Thyroid gland (tissue), 4 donors: ENCODE measurements at regions not wholly inside any gene's neighbourhood (a gene's known extent, or its start where the extent isn't known, plus 50 kb on each side); places are given as distances from the start of the nearest gene placed in this dataset.
"Not testable (repeated sequence)": the region's sequence is repeated elsewhere in the genome, so short reads cannot be mapped to it uniquely, and the experiment has no call there.

Experiments
- DNase-seq, 2 donors: peaks; one replicate each; pipeline ENCODE4 v3.0.0-alpha.2; 2019
- H3K27ac ChIP-seq, 3 donors: fragments of 200-600 bp; sonication (generic); 1 replicate in 2 of 3; 2 replicates in 1 of 3; pipeline ENCODE4 v1.5.1; 2016 to 2019; ENCODE audit warnings: mild to moderate bottlenecking in 1 of 3, moderate library complexity in 1 of 3
- H3K27me3 ChIP-seq: fragments of 200-600 bp; sonication (generic); one replicate; pipeline ENCODE4 v1.5.1; 2019
- H3K36me3 ChIP-seq, 2 donors: fragments of 200-600 bp; sonication (generic); one replicate each; pipeline ENCODE4 v1.5.1; 2016 to 2019
- H3K4me1 ChIP-seq, 2 donors: fragments of 200-600 bp; sonication (generic); one replicate each; pipeline ENCODE4 v1.5.1; 2017 to 2019
- H3K4me3 ChIP-seq, 3 donors: fragments of 200-600 bp; sonication (generic); replicated peaks in 1 of 3; 1 replicate in 2 of 3; 2 replicates in 1 of 3; pipeline ENCODE4 v1.5.1; 2016; ENCODE audit warnings: mild to moderate bottlenecking in 1 of 3
- H3K9me3 ChIP-seq: fragments of 200-600 bp; sonication (generic); one replicate; pipeline ENCODE4 v1.5.1; 2017
- POLR2A ChIP-seq, 2 donors: fragments of 450-650 bp; IDR thresholded peaks; one replicate each; pipeline ENCODE4 v1.6.1; 2017; ENCODE audit warnings: antibody characterized with exemption in 2 of 2, mild to moderate bottlenecking in 2 of 2, moderate library complexity in 1 of 2
- WGBS, 2 donors: methylation state at CpG; one replicate each; pipeline ENCODE4 v1.1.5; 2017; 5-methylcytosine and 5-hydroxymethylcytosine counted together
- intact Hi-C: fragments of 100-400 bp; cut with DNase I; formaldehyde crosslinking; loops from one replicate; pipeline ENCODE4 v1.15.1; 2023
- TF ChIP-seq, protein P1 (sequence below), 6 experiments: fragments of 200-600 bp in 3 of 6; fragments of 450-650 bp in 3 of 6; sonication (generic) in 3 of 6; IDR thresholded peaks; one replicate each; pipeline ENCODE4 v1.5.1; 2016 to 2019; ENCODE audit warnings: antibody characterized with exemption in 6 of 6, mild to moderate bottlenecking in 2 of 6, inconsistent platforms in 1 of 6, moderate library complexity in 1 of 6

DNA sequence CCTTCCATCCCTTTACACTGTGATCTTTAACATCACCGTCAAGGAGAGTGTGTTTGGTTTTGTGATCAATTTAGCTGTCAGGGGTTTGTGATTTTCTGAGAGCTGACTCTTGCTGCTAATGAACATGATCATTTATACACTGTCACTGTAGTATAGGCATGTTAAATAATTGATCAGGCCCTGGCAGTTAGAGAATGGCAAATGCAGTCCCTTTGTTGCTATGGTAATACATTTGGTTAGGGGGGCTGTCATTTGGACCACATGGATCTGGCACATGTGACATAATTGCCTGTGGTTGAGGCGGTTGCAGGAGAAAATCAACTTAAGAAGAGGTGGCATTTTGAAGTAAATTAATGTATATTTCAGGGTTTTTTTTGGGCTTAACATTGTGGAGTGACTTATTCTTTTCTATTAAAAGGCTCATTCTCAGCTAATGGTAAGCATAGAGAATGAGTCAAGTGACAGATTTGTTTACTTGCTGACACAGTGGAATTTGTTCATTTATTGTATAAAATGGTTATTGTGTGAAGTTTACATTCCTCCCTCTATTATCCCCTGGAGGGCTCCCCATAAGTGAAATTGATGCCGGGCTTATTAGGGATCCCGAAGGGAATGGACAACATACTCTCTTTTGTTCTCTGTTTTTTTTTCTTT is 114.0 kb downstream of the FHIP1A start:
- no peaks in the 10 kb centered on the region for H3K27me3 ChIP-seq
- H3K4me1 ChIP-seq, result peaks cover 23 to 24% of the 10 kb centered on the region in 2 donors
- no peak for DNase-seq
- TF ChIP-seq POLR2A (IDR thresholded peaks at IDR 0.05), result no peak
- TF ChIP-seq, protein P1, sequence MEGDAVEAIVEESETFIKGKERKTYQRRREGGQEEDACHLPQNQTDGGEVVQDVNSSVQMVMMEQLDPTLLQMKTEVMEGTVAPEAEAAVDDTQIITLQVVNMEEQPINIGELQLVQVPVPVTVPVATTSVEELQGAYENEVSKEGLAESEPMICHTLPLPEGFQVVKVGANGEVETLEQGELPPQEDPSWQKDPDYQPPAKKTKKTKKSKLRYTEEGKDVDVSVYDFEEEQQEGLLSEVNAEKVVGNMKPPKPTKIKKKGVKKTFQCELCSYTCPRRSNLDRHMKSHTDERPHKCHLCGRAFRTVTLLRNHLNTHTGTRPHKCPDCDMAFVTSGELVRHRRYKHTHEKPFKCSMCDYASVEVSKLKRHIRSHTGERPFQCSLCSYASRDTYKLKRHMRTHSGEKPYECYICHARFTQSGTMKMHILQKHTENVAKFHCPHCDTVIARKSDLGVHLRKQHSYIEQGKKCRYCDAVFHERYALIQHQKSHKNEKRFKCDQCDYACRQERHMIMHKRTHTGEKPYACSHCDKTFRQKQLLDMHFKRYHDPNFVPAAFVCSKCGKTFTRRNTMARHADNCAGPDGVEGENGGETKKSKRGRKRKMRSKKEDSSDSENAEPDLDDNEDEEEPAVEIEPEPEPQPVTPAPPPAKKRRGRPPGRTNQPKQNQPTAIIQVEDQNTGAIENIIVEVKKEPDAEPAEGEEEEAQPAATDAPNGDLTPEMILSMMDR (IDR thresholded peaks at IDR 0.05), result no peak
- 65 to 66% methylated on average over 4 of the region's 4 CpGs for WGBS, 2 donors
- no peak overlapping the region for H3K4me3 ChIP-seq
- no peaks in the 10 kb centered on the region for H3K36me3 ChIP-seq
- H3K9me3 ChIP-seq, result no peaks in the 10 kb centered on the region
- peak overlapping the region in 1 of 3 donors; percentile 60 for H3K27ac ChIP-seq
- intact Hi-C loops, result no loop called here

DNA sequence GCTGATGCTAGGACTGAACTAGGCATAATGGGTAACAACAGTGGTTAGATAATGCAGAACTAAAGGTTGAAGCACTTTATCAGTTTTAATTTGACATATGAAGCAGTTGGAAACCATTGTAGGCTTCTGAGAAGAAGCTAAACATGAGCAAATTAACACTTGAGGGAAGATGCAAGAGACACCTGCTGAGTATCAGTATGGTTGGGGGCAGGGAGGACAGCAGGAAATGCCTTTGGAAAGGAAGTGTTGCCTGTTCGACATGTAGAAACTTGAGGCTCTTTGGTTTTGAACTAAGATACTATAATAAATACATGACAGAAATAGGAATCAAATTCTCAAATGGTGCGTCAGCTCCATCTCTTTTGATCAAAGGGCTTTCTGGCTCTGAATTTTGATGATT is 115.6 kb downstream of the FHIP1A start:
- intact Hi-C loops, result no loop called here
- DNase-seq, result no peak
- H3K9me3 ChIP-seq, result no peaks in the 10 kb centered on the region
- WGBS, 2 donors, result 77 to 81% methylated on average over 2 of the region's 2 CpGs
- H3K36me3 ChIP-seq, result no peaks in the 10 kb centered on the region
- H3K27ac ChIP-seq, result no peak overlapping the region
- H3K4me3 ChIP-seq, result no peak overlapping the region
- TF ChIP-seq POLR2A (IDR thresholded peaks at IDR 0.05), result no peak
- TF ChIP-seq, protein P1 (IDR thresholded peaks at IDR 0.05), result no peak
- H3K4me1 ChIP-seq, result peaks cover 23 to 24% of the 10 kb centered on the region in 2 donors
- H3K27me3 ChIP-seq, result no peaks in the 10 kb centered on the region

- H3K9me3 ChIP-seq, intact Hi-C loops, H3K4me3 ChIP-seq, DNase-seq, H3K27me3 ChIP-seq, H3K27ac ChIP-seq, H3K36me3 ChIP-seq: not testable (repeated sequence)
- peaks cover 21 to 23% of the 10 kb centered on the region in 2 donors for H3K4me1 ChIP-seq
- no CpG with 5 or more reads among the region's 36 CpGs for WGBS, 2 donors
Observed at GRCh38 chr4:151526489-151526888, 117.5 kb downstream of the FHIP1A start.

GRCh38 chr4:151527699-151528098 is 118.7 kb downstream of the FHIP1A start:
- no peaks in the 10 kb centered on the region for H3K27me3 ChIP-seq
- H3K36me3 ChIP-seq, result no peaks in the 10 kb centered on the region
- peaks cover 9 to 13% of the 10 kb centered on the region in 2 donors for H3K4me1 ChIP-seq
- no peak for DNase-seq
- no peak overlapping the region for H3K27ac ChIP-seq
- WGBS, 2 donors, result 79 to 80% methylated on average over 2 of the region's 2 CpGs
- no peaks in the 10 kb centered on the region for H3K9me3 ChIP-seq
- TF ChIP-seq, protein P1 (IDR thresholded peaks at IDR 0.05), result no peak
- no peak for TF ChIP-seq POLR2A (IDR thresholded peaks at IDR 0.05)
- no peak overlapping the region for H3K4me3 ChIP-seq
- intact Hi-C loops, result no loop called here

DNA sequence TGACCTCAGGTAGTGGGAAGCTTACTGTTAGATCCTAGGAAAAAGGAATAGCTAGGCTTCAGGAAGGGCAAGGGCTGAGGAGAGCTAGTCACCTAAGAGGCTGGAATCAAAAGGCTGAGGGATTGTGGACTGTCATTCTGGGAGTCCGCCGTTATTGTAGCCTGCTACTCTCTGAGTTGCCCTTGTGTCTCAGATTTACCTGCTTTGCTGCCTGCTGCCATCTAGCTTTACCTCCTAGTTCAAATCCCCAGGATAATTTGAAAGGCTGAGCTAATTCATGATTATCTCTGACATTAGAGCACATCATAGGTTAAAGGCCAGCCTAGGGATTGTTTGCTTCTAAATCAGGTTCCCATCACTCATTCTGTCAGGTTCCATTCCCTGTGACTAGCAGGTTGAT is 120.2 kb downstream of the FHIP1A start:
- Histone ChIP-seq H3K4me1 (peaks cover 0 to 6% of the 10 kb centered on the region in 2 donors), H3K36me3 (no peaks in the 10 kb centered on the region), H3K27ac (no peak overlapping the region), H3K9me3 (no peaks in the 10 kb centered on the region), H3K4me3 (no peak overlapping the region), H3K27me3 (no peaks in the 10 kb centered on the region)
- TF ChIP-seq, protein P1 (IDR thresholded peaks at IDR 0.05), result no peak
- no peak for TF ChIP-seq POLR2A (IDR thresholded peaks at IDR 0.05)
- intact Hi-C loops, result no loop called here
- DNase-seq, result no peak
- 83 to 88% methylated on average over 2 of the region's 2 CpGs for whole genome bisulfite sequencing, 2 donors
